Ovary (tissue), 3 donors: ENCODE measurements at regions not wholly inside any gene's neighbourhood (a gene's known extent, or its start where the extent isn't known, plus 50 kb on each side); places are given as distances from the start of the nearest gene placed in this dataset.

Experiments
- CTCF ChIP-seq, 3 donors: fragments of 450-650 bp in 2 of 3; fragments of 200-600 bp in 1 of 3; IDR thresholded peaks; one replicate each; pipeline versions ENCODE4 v1.5.1 to v1.8.0; 2016 to 2022; ENCODE audit warnings: antibody characterized with exemption in 3 of 3, mild to moderate bottlenecking in 1 of 3
- POLR2A ChIP-seq: fragments of 450-650 bp; IDR thresholded peaks from one replicate; pipeline ENCODE4 v1.6.1; 2017; ENCODE audit warnings: antibody characterized with exemption, mild to moderate bottlenecking, moderate library complexity
- donor health status: DM: no; HTN: no; CAD: no.

GRCh38 chr11:22449441-22449840 is 111.3 kb downstream of the SLC17A6 start:
- no peak for TF ChIP-seq CTCF (IDR thresholded peaks at IDR 0.05)
- no peak for TF ChIP-seq POLR2A
